ENCODE measurements at regions not wholly inside any gene's neighbourhood (a gene's known extent, or its start where the extent isn't known, plus 50 kb on each side); places are given as distances from the start of the nearest gene placed in this dataset.

DNA sequence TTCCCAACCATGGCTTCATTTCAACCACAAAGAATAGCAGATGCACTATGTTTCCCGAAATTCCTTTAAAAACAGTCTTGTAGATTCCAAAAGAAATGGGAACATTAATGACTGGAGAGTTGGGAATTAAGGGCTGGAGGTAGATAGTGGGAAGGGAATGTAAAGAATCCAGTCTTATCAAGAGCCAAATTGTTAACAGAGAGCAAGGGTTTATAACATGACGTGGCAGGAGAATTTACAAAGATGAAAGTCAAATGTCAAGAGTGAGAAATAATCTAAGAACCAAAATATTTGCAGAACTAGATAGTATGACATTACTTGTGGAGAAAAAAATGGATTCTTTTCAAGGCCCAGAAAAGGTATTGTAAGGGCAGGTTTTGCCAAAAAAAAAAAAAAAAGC lies 200.9 kb downstream of the GRIN2B start:
- TF ChIP-seq, protein P1, sequence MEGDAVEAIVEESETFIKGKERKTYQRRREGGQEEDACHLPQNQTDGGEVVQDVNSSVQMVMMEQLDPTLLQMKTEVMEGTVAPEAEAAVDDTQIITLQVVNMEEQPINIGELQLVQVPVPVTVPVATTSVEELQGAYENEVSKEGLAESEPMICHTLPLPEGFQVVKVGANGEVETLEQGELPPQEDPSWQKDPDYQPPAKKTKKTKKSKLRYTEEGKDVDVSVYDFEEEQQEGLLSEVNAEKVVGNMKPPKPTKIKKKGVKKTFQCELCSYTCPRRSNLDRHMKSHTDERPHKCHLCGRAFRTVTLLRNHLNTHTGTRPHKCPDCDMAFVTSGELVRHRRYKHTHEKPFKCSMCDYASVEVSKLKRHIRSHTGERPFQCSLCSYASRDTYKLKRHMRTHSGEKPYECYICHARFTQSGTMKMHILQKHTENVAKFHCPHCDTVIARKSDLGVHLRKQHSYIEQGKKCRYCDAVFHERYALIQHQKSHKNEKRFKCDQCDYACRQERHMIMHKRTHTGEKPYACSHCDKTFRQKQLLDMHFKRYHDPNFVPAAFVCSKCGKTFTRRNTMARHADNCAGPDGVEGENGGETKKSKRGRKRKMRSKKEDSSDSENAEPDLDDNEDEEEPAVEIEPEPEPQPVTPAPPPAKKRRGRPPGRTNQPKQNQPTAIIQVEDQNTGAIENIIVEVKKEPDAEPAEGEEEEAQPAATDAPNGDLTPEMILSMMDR (IDR thresholded peaks at IDR 0.05), result no peak
- TF ChIP-seq POLR2A (IDR thresholded peaks at IDR 0.05), result no peak
